ENCODE measurements at regions not wholly inside any gene's neighbourhood (a gene's known extent, or its start where the extent isn't known, plus 50 kb on each side); places are given as distances from the start of the nearest gene placed in this dataset.
"Not testable (repeated sequence)": the region's sequence is repeated elsewhere in the genome, so short reads cannot be mapped to it uniquely, and the experiment has no call there.

DNA sequence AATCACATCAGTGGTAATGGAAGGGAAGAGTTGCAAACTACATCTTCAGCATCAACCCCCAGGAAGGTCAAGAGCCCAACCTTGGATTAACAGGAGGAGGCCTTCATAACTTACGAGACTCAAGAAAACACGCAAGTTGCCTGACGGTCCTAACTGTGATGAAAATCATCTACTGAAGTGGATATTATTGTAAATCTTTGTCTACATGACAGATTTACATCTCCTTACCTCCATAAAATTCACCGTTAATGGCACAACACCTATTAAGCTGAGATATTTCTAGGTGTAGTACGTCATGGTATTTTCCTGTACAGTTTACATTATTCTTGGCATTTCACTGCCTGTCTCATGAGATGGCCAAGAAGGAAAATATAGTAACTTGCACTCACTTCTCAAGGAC lies 332.0 kb downstream of the NSUN3 start:
- no peak for TF ChIP-seq CTCF (IDR thresholded peaks at IDR 0.05; ENCODE audit: insufficient read depth, low read depth, low read length, missing control alignments)
- no peak overlapping the region for H3K4me3 ChIP-seq (ENCODE audit: low read length)
- no peak for DNase-seq (ENCODE audit: low read depth)

GRCh38 chr3:94395851-94396250 lies 333.0 kb downstream of the NSUN3 start:
- H3K4me3 ChIP-seq (ENCODE audit: low read length): no peak overlapping the region
- DNase-seq (ENCODE audit: low read depth): no peak
- TF ChIP-seq CTCF (IDR thresholded peaks at IDR 0.05; ENCODE audit: insufficient read depth, low read depth, low read length, missing control alignments): no peak

DNA sequence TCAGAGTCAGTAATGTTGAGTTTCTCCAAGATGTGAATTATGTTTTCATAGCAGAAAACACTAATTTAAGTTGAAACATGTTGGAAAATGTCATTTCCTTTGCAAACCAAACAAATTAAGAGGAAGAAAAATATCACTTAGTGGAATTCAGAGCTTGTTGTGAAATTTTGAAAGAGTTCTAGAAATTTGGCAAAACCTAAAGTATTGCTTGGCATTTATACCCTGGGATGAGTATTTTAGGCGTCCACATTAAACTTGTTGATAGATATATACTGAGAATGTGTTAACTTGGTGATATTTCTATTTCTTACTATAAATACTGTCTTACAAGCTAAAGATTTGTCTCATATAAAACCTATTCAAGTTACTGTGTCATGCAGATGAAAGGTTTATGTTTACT lies 335.2 kb downstream of the NSUN3 start:
- TF ChIP-seq CTCF (IDR thresholded peaks at IDR 0.05; ENCODE audit: insufficient read depth, low read depth, low read length, missing control alignments): no peak
- no peak overlapping the region for H3K4me3 ChIP-seq (ENCODE audit: low read length)
- DNase-seq (ENCODE audit: low read depth): no peak

DNA sequence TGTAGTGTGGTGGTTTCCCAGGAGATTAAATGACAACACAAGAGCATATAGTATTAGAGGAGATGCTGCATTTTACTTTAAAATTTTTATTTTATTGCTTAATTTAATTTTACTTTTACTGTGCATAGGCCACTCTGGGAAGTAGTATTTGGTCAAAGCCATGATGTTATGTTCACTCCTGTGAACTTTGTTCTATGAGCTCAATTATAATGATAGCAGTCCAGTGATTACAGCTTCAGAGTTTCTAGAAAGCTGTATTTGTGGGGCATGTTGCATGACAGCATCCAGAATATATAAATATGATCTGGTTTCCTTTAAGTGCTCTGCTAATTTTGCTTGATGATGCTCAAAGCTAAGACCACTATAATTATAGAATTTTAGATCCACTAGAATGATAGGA lies 338.6 kb downstream of the NSUN3 start:
- H3K4me3 ChIP-seq (ENCODE audit: low read length): no peak overlapping the region
- no peak for DNase-seq (ENCODE audit: low read depth)
- no peak for TF ChIP-seq CTCF (IDR thresholded peaks at IDR 0.05; ENCODE audit: insufficient read depth, low read depth, low read length, missing control alignments)

DNA sequence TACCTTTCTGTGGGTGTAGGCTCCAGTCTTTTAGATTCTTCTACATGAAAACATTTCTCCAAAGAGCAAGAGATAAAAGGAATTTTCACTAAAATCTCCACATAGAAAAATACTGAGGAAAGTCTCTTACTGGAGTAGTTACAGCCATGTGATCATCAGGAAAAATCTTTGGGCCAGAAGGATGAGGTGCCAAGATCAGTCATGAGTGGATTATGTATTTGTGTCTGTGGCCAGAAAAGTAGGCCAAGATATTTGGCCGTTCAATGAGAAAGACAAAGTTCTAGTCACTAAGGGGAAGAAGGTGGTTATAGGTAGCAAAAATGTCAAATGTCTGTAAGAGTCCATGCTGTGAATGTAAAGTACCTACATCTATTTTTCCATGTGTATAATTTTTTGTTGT lies 339.3 kb downstream of the NSUN3 start:
- H3K4me3 ChIP-seq (ENCODE audit: low read length): no peak overlapping the region
- no peak for DNase-seq (ENCODE audit: low read depth)
- no peak for TF ChIP-seq CTCF (IDR thresholded peaks at IDR 0.05; ENCODE audit: insufficient read depth, low read depth, low read length, missing control alignments)

GRCh38 chr3:94405258-94406035 lies 342.6 kb downstream of the NSUN3 start:
- TF ChIP-seq CTCF (IDR thresholded peaks at IDR 0.05; ENCODE audit: insufficient read depth, low read depth, low read length, missing control alignments): no peak
- no peak overlapping the region for H3K4me3 ChIP-seq (ENCODE audit: low read length)
- DNase-seq (ENCODE audit: low read depth): peak; percentile 26

GRCh38 chr3:94406595-94406994 lies 343.7 kb downstream of the NSUN3 start:
- no peak for TF ChIP-seq CTCF (IDR thresholded peaks at IDR 0.05; ENCODE audit: insufficient read depth, low read depth, low read length, missing control alignments)
- no peak for DNase-seq (ENCODE audit: low read depth)
- H3K4me3 ChIP-seq (ENCODE audit: low read length): no peak overlapping the region

GRCh38 chr3:94412936-94413335 lies 350.1 kb downstream of the NSUN3 start:
- H3K4me3 ChIP-seq (ENCODE audit: low read length); DNase-seq (ENCODE audit: low read depth): not testable (repeated sequence)

Data from epithelial cell of esophagus (primary cell).